Spleen (tissue), 7 donors: ENCODE measurements at regions not wholly inside any gene's neighbourhood (a gene's known extent, or its start where the extent isn't known, plus 50 kb on each side); places are given as distances from the start of the nearest gene placed in this dataset.

Experiments
- CTCF ChIP-seq, 11 experiments: fragments of 200-600 bp in 7 of 11; fragments of 450-650 bp in 4 of 11; sonication (generic) in 4 of 11; IDR thresholded peaks in 8 of 11; conservative IDR thresholded peaks in 3 of 11; 1 replicate in 7 of 11; 2 replicates in 4 of 11; pipeline versions ENCODE4 v1.4.0 to v1.8.0; 2016 to 2021; ENCODE audit warnings: antibody characterized with exemption in 11 of 11, inconsistent platforms in 4 of 11, mild to moderate bottlenecking in 1 of 11
- POLR2A ChIP-seq, 3 donors: fragments of 450-650 bp; IDR thresholded peaks; one replicate each; pipeline ENCODE4 v1.5.1; 2017; ENCODE audit warnings: antibody characterized with exemption in 3 of 3, mild to moderate bottlenecking in 1 of 3
- POLR2AphosphoS5 ChIP-seq, 3 donors: sonication (generic); formaldehyde crosslinking; IDR thresholded peaks; one replicate each; pipeline ENCODE4 v1.5.1; 2017; ENCODE audit warnings: antibody characterized with exemption in 3 of 3
- donor health status: DM: no; HTN: no; CAD: no; lungs with moderate emphysema.
- donor health status: DM: no; HTN: no; CAD: no.
- donor health status: DM: no; HTN: no; CAD: no.

- TF ChIP-seq CTCF (IDR thresholded peaks at IDR 0.05 in 8 of 11, conservative IDR thresholded peaks at IDR 0.05 in 3 of 11) (no peak), POLR2A (IDR thresholded peaks at IDR 0.05) (no peak), POLR2AphosphoS5 (IDR thresholded peaks at IDR 0.05) (no peak)
Measured at GRCh38 chr3:109994853-109995252, 657.5 kb upstream of the DPPA4 start.
